ENCODE measurements at regions not wholly inside any gene's neighbourhood (a gene's known extent, or its start where the extent isn't known, plus 50 kb on each side); places are given as distances from the start of the nearest gene placed in this dataset.

GRCh38 chr1:110262846-110263631, 52.9 kb downstream of the KCNC4 start:
- ATAC-seq = no peak
- TF ChIP-seq RELA (CRISPR knock-in tag; IDR thresholded peaks at IDR 0.05; ENCODE audit: borderline replicate concordance) (no peak), ZNF121 (CRISPR knock-in tag; IDR thresholded peaks at IDR 0.05) (no peak), JUN (CRISPR knock-in tag; IDR thresholded peaks at IDR 0.05) (no peak), ERG (CRISPR knock-in tag; IDR thresholded peaks at IDR 0.05) (no peak), GTF2I (CRISPR knock-in tag; conservative IDR thresholded peaks at IDR 0.05) (no peak), IRF1 (CRISPR knock-in tag; IDR thresholded peaks at IDR 0.05) (no peak), NFATC4 (CRISPR knock-in tag; IDR thresholded peaks at IDR 0.05) (no peak), NR2C2 (CRISPR knock-in tag; IDR thresholded peaks at IDR 0.05) (no peak), ZNF263 (CRISPR knock-in tag; IDR thresholded peaks at IDR 0.05; ENCODE audit: low read depth) (no peak), FOXP4 (CRISPR knock-in tag; IDR thresholded peaks at IDR 0.05) (no peak), OVOL2 (CRISPR knock-in tag; IDR thresholded peaks at IDR 0.05; ENCODE audit: borderline replicate concordance) (no peak), CREB1 (CRISPR knock-in tag; IDR thresholded peaks at IDR 0.05) (no peak), NR3C1 (CRISPR knock-in tag; conservative IDR thresholded peaks at IDR 0.05; ENCODE audit: low read depth) (no peak), PRRX2 (CRISPR knock-in tag; IDR thresholded peaks at IDR 0.05) (no peak), TP53 (CRISPR knock-in tag; IDR thresholded peaks at IDR 0.05) (no peak)
- TF ChIP-seq, protein P1, sequence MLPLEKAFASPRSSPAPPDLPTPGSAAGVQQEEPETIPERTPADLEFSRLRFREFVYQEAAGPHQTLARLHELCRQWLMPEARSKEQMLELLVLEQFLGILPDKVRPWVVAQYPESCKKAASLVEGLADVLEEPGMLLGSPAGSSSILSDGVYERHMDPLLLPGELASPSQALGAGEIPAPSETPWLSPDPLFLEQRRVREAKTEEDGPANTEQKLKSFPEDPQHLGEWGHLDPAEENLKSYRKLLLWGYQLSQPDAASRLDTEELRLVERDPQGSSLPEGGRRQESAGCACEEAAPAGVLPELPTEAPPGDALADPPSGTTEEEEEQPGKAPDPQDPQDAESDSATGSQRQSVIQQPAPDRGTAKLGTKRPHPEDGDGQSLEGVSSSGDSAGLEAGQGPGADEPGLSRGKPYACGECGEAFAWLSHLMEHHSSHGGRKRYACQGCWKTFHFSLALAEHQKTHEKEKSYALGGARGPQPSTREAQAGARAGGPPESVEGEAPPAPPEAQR (CRISPR knock-in tag; IDR thresholded peaks at IDR 0.05) = no peak
- TF ChIP-seq, protein P2, sequence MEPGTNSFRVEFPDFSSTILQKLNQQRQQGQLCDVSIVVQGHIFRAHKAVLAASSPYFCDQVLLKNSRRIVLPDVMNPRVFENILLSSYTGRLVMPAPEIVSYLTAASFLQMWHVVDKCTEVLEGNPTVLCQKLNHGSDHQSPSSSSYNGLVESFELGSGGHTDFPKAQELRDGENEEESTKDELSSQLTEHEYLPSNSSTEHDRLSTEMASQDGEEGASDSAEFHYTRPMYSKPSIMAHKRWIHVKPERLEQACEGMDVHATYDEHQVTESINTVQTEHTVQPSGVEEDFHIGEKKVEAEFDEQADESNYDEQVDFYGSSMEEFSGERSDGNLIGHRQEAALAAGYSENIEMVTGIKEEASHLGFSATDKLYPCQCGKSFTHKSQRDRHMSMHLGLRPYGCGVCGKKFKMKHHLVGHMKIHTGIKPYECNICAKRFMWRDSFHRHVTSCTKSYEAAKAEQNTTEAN (CRISPR knock-in tag; IDR thresholded peaks at IDR 0.05) = no peak
- TF ChIP-seq, protein P3, sequence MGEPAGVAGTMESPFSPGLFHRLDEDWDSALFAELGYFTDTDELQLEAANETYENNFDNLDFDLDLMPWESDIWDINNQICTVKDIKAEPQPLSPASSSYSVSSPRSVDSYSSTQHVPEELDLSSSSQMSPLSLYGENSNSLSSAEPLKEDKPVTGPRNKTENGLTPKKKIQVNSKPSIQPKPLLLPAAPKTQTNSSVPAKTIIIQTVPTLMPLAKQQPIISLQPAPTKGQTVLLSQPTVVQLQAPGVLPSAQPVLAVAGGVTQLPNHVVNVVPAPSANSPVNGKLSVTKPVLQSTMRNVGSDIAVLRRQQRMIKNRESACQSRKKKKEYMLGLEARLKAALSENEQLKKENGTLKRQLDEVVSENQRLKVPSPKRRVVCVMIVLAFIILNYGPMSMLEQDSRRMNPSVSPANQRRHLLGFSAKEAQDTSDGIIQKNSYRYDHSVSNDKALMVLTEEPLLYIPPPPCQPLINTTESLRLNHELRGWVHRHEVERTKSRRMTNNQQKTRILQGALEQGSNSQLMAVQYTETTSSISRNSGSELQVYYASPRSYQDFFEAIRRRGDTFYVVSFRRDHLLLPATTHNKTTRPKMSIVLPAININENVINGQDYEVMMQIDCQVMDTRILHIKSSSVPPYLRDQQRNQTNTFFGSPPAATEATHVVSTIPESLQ (CRISPR knock-in tag; IDR thresholded peaks at IDR 0.05) = no peak
- TF ChIP-seq, protein P4, sequence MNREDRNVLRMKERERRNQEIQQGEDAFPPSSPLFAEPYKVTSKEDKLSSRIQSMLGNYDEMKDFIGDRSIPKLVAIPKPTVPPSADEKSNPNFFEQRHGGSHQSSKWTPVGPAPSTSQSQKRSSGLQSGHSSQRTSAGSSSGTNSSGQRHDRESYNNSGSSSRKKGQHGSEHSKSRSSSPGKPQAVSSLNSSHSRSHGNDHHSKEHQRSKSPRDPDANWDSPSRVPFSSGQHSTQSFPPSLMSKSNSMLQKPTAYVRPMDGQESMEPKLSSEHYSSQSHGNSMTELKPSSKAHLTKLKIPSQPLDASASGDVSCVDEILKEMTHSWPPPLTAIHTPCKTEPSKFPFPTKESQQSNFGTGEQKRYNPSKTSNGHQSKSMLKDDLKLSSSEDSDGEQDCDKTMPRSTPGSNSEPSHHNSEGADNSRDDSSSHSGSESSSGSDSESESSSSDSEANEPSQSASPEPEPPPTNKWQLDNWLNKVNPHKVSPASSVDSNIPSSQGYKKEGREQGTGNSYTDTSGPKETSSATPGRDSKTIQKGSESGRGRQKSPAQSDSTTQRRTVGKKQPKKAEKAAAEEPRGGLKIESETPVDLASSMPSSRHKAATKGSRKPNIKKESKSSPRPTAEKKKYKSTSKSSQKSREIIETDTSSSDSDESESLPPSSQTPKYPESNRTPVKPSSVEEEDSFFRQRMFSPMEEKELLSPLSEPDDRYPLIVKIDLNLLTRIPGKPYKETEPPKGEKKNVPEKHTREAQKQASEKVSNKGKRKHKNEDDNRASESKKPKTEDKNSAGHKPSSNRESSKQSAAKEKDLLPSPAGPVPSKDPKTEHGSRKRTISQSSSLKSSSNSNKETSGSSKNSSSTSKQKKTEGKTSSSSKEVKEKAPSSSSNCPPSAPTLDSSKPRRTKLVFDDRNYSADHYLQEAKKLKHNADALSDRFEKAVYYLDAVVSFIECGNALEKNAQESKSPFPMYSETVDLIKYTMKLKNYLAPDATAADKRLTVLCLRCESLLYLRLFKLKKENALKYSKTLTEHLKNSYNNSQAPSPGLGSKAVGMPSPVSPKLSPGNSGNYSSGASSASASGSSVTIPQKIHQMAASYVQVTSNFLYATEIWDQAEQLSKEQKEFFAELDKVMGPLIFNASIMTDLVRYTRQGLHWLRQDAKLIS (CRISPR knock-in tag; IDR thresholded peaks at IDR 0.05; ENCODE audit: borderline replicate concordance) = no peak
- ChIA-PET POLR2A (no interaction called here), CTCF (interaction anchor here (1.2 kb wide), 1 partner anchor 49 kb away, joined by 3 read pairs; no protein-coding TSS in a partner anchor)
- Mint-ChIP-seq H3K4me3 (no peak overlapping the region), H3K36me3 (no peaks in the 10 kb centered on the region), H3K27me3 (ENCODE audit: low read depth) (peaks cover 23% of the 10 kb centered on the region), H3K9me3 (no peaks in the 10 kb centered on the region), H3K4me1 (peaks cover 19% of the 10 kb centered on the region), H3K27ac (no peak overlapping the region)
- DNase-seq (ENCODE audit: low spot score) = no peak

Measured in WTC11 (cell line).